Activated CD8-positive, alpha-beta T cell treated with anti-CD3 and anti-CD28 coated beads for 36 hours (primary cell): ENCODE measurements at regions not wholly inside any gene's neighbourhood (a gene's known extent, or its start where the extent isn't known, plus 50 kb on each side); places are given as distances from the start of the nearest gene placed in this dataset.

ENCODE experiments used
- ATAC-seq: fragments of 200-7000 bp; cut with Tn5 transposase; one replicate; pipeline ENCODE4 v1.10.0; 2021; ENCODE audit warnings: mild to moderate bottlenecking, moderate library complexity
- CTCF ChIA-PET: fragments of 350-600 bp; sonication (Branson Sonifier 250); formaldehyde crosslinking; loops from one replicate; lab custom pipeline; 2021; ENCODE audit warnings: antibody characterized with exemption; lab: Charles Lee
- POLR2A ChIA-PET: fragments of 350-600 bp; sonication (Branson Sonifier 250); formaldehyde crosslinking; loops from one replicate; lab custom pipeline; 2021; ENCODE audit warnings: antibody characterized with exemption; lab: Charles Lee
- DNase-seq: peaks from one replicate; pipeline ENCODE4 v3.0.0-alpha.2; 2020
- H3K27ac Mint-ChIP-seq: one replicate; pipeline ENCODE4 v1.8.0; 2021; ENCODE audit warnings: mild to moderate bottlenecking, mixed read lengths
- H3K27me3 Mint-ChIP-seq: one replicate; pipeline ENCODE4 v1.8.0; 2021; ENCODE audit warnings: mixed read lengths
- H3K36me3 Mint-ChIP-seq: one replicate; pipeline ENCODE4 v1.8.0; 2021; ENCODE audit warnings: low read depth, mixed read lengths
- H3K4me1 Mint-ChIP-seq: one replicate; pipeline ENCODE4 v1.8.0; 2021; ENCODE audit warnings: low read depth, mixed read lengths
- H3K4me3 Mint-ChIP-seq: one replicate; pipeline ENCODE4 v1.8.0; 2021; ENCODE audit warnings: mild to moderate bottlenecking, moderate library complexity, mixed read lengths
- H3K9me3 Mint-ChIP-seq: one replicate; pipeline ENCODE4 v1.8.0; 2021; ENCODE audit warnings: mixed read lengths
- intact Hi-C: fragments of 100-400 bp; cut with micrococcal nuclease; formaldehyde crosslinking; loops from one replicate; pipeline ENCODE4 v1.10.0; 2022
- TF ChIP-seq, protein P1 (sequence below): fragments of 200-600 bp; IDR thresholded peaks from one replicate; pipeline ENCODE4 v1.8.0; 2022; ENCODE audit warnings: antibody characterized with exemption, mild to moderate bottlenecking

DNA sequence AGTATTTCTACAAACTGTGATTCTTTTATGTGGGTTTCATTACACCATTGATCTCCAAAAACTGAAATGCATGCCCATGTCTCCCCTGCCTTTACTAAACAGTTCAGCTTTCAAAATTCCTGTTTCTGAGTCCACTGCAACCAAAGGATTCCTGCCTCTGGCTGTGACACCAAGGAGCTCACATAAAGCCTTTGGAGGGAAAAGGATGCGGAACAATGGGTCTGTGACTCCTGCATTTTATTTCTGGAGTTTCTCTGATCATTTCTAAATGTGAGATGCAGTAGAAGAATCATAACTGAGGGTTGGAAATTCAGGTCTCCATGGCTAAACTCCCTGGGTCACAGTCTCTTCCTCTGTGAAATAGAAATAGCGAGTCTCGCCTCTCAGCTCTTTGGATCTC is 149.5 kb downstream of the MEX3B start:
- POLR2A ChIA-PET: no interaction called here

DNA sequence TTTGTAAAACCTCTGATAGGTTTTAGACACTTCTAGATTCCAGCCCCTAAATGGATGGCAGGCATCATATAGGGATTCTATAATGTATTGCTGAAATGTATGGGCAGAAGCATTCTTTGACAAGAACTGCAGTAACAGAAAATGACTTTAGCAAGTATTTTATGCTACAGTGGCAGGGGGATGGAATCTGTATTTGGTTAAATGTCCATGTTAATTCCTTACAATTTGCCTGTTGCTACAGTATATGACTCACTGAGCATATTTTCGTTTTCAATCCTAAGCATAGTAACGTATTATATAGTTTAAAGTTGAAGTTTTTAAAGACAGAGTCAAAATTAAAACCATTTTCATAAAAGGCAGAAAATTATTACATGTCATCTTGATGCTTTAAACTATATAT is 150.1 kb downstream of the MEX3B start:
- Mint-ChIP-seq H3K27ac (no peak overlapping the region), H3K36me3 (no peaks in the 10 kb centered on the region), H3K9me3 (no peaks in the 10 kb centered on the region), H3K27me3 (peaks cover 2% of the 10 kb centered on the region), H3K4me3 (no peak overlapping the region), H3K4me1 (no peaks in the 10 kb centered on the region)
- ChIA-PET CTCF (no interaction called here), POLR2A (interaction anchor here (0.6 kb wide), 1 partner anchor 133 kb away, joined by 3 read pairs; no protein-coding TSS in a partner anchor)
- intact Hi-C loops: no loop called here
- no peak for DNase-seq
- TF ChIP-seq, protein P1, sequence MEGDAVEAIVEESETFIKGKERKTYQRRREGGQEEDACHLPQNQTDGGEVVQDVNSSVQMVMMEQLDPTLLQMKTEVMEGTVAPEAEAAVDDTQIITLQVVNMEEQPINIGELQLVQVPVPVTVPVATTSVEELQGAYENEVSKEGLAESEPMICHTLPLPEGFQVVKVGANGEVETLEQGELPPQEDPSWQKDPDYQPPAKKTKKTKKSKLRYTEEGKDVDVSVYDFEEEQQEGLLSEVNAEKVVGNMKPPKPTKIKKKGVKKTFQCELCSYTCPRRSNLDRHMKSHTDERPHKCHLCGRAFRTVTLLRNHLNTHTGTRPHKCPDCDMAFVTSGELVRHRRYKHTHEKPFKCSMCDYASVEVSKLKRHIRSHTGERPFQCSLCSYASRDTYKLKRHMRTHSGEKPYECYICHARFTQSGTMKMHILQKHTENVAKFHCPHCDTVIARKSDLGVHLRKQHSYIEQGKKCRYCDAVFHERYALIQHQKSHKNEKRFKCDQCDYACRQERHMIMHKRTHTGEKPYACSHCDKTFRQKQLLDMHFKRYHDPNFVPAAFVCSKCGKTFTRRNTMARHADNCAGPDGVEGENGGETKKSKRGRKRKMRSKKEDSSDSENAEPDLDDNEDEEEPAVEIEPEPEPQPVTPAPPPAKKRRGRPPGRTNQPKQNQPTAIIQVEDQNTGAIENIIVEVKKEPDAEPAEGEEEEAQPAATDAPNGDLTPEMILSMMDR: no peak
- no peak for ATAC-seq

More for the DNA sequence above, 149.5 kb downstream of the MEX3B start:
- Mint-ChIP-seq H3K4me1 (no peaks in the 10 kb centered on the region), H3K27ac (no peak overlapping the region), H3K36me3 (no peaks in the 10 kb centered on the region), H3K27me3 (peaks cover 2% of the 10 kb centered on the region), H3K4me3 (no peak overlapping the region), H3K9me3 (no peaks in the 10 kb centered on the region)
- intact Hi-C loops: no loop called here
- ATAC-seq: no peak
- TF ChIP-seq, protein P1: no peak
- DNase-seq: no peak
- CTCF ChIA-PET: no interaction called here

DNA sequence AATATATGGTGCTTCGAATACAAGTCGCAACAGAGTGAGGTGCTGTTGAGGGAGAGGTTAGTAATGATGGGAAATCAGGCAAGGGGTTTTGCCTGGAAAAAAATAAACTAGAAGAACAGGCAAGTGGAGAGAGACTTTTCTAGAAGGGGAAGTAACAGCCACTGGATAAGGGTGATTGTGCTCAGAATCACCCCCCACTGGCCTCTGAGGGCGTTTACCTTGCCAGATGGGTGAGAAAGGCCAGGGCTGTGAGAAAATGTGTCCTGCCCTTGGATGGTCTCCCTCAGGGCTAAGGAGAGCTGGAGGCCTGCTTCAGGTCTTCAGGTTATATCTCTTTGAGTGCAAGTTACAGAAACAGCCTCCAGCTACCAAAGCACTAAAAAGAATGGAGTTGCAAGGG is 151.8 kb downstream of the MEX3B start:
- TF ChIP-seq, protein P1: no peak
- Mint-ChIP-seq H3K27me3 (peaks cover under 1% of the 10 kb centered on the region), H3K27ac (no peak overlapping the region), H3K9me3 (no peaks in the 10 kb centered on the region), H3K4me1 (no peaks in the 10 kb centered on the region), H3K4me3 (no peak overlapping the region), H3K36me3 (no peaks in the 10 kb centered on the region)
- ChIA-PET POLR2A (no interaction called here), CTCF (no interaction called here)
- ATAC-seq (no peak), DNase-seq (no peak)
- intact Hi-C loops: no loop called here

DNA sequence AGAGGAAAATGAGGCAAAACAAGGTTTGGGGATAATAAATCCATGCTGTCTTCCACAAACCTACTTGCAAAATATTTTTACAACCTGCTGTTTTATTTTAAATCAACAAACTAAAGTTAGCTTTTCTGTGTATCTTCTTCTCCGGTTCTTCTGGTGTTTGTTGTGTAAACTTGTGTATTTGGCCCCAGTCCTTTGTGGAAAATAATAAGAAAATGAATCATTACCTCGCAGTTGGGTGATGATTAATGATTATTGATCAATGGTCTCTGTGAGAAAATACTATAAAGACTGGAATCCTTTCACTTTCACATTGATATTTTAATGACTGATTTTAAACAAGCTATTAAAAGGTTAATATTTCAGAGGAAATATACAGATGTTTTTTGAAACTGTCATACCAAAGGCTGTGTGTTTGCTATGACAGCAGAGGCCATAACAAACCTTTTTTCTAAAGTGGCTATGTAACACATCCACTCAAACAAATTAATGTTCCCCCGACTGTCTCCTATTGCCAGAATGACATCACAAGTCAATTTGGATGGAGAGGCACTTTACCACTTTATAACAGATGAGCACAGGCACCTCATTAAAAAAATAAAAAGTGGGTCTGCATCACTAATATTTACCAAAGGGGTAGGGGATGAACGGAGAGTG is 152.5 kb downstream of the MEX3B start:
- ChIA-PET CTCF (no interaction called here), POLR2A (interaction anchor here (0.7 kb wide), 1 partner anchor 137 kb away, joined by 3 read pairs; no protein-coding TSS in a partner anchor)
- TF ChIP-seq, protein P1: no peak
- ATAC-seq: no peak
- Mint-ChIP-seq H3K27ac (no peak overlapping the region), H3K36me3 (no peaks in the 10 kb centered on the region), H3K9me3 (no peaks in the 10 kb centered on the region), H3K4me3 (no peak overlapping the region), H3K4me1 (no peaks in the 10 kb centered on the region), H3K27me3 (no peaks in the 10 kb centered on the region)
- DNase-seq: no peak
- intact Hi-C loops: no loop called here

DNA sequence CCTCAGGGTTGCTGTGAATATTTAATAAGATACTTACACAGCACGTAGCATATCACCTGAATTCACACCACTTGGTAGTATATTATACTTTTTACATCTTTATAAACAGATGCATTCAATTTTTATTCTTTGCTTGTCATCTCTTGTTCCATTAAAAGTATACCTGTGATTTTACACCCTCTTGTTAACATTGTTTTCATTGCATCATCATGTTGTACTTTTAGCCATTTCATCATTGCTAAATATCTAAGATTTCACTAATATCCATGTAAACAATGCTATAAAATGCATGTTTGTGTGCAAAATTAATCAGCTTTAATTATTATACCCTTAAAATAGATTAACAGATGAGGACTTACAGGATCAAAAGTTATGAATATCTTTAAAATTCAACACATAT is 155.3 kb downstream of the MEX3B start:
- no peaks in the 10 kb centered on the region for H3K27me3 Mint-ChIP-seq
- H3K36me3 Mint-ChIP-seq: no peaks in the 10 kb centered on the region
- no peak overlapping the region for H3K4me3 Mint-ChIP-seq
- H3K4me1 Mint-ChIP-seq: no peaks in the 10 kb centered on the region
- ChIA-PET CTCF (no interaction called here), POLR2A (no interaction called here)
- no peak for ATAC-seq
- no peak overlapping the region for H3K27ac Mint-ChIP-seq
- TF ChIP-seq, protein P1: no peak
- DNase-seq: no peak
- intact Hi-C loops: no loop called here
- H3K9me3 Mint-ChIP-seq: no peaks in the 10 kb centered on the region
